ENCODE measurements at regions not wholly inside any gene's neighbourhood (a gene's known extent, or its start where the extent isn't known, plus 50 kb on each side); places are given as distances from the start of the nearest gene placed in this dataset.

DNA sequence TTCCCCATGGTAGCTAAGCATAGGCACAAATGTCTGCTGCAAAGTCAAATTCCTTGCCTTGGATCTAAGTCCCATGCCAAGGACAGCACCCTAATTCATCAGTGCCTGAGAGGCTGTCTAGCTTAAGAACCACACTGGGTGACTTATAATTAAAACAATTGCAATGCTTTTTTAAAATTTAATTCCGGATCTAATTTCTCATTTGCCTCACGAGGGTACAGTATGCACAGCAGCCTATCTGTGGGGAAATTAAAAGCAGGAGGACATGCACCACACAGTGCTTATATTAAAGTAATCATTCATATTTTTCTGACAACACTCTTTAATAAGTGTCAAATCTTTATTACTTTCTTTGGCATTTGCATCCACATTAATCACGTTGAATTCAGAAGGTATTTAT, 378.8 kb downstream of the GPAM start:
- TF ChIP-seq POLR2A (IDR thresholded peaks at IDR 0.05) (no peak), POLR2AphosphoS5 (IDR thresholded peaks at IDR 0.05) (no peak)
- TF ChIP-seq, protein P1, sequence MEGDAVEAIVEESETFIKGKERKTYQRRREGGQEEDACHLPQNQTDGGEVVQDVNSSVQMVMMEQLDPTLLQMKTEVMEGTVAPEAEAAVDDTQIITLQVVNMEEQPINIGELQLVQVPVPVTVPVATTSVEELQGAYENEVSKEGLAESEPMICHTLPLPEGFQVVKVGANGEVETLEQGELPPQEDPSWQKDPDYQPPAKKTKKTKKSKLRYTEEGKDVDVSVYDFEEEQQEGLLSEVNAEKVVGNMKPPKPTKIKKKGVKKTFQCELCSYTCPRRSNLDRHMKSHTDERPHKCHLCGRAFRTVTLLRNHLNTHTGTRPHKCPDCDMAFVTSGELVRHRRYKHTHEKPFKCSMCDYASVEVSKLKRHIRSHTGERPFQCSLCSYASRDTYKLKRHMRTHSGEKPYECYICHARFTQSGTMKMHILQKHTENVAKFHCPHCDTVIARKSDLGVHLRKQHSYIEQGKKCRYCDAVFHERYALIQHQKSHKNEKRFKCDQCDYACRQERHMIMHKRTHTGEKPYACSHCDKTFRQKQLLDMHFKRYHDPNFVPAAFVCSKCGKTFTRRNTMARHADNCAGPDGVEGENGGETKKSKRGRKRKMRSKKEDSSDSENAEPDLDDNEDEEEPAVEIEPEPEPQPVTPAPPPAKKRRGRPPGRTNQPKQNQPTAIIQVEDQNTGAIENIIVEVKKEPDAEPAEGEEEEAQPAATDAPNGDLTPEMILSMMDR (IDR thresholded peaks at IDR 0.05 in 8 of 11, conservative IDR thresholded peaks at IDR 0.05 in 3 of 11), result no peak
- no peaks in the 10 kb centered on the region for H3K27me3 ChIP-seq (replicated peaks in 1 of 7)
- WGBS, 5 donors, result 66 to 78% (median 73%) methylated on average over 3 of the region's 3 CpGs
- no peak overlapping the region for H3K27ac ChIP-seq
- no peak for DNase-seq
- peaks cover 0 to under 1% (median 0%) of the 10 kb centered on the region in 8 donors for H3K9me3 ChIP-seq
- no peak overlapping the region for H3K4me3 ChIP-seq
- intact Hi-C loops (cut with DNase I; ENCODE audit: low total_unique reads), result no loop called here
- H3K36me3 ChIP-seq, result no peaks in the 10 kb centered on the region
- H3K4me1 ChIP-seq, result no peaks in the 10 kb centered on the region

DNA sequence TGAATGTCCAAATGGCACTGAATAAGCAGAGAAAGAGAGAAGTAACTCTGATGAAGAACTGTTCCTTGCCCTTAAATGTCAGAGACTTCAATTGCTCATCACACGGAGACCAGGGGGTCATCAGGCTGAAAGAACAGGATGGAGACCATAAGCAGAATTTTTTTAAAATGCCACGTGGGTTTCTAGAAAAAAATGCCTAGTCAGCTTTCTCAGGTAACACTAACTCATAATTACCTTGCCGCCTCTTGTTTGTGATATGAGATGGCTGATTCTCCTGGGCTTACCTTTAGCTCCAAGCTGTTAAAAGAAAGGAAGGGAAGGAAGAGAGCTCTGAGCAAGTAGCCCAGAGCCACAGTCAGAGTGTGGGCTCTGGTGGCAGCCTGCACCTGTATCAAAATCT, 372.0 kb downstream of the GPAM start:
- 66 to 78% (median 71%) methylated on average over 3 of the region's 3 CpGs for WGBS, 5 donors
- intact Hi-C loops (cut with DNase I; ENCODE audit: low total_unique reads), result no loop called here
- Histone ChIP-seq H3K4me3 (no peak overlapping the region), H3K27ac (no peak overlapping the region), H3K9me3 (no peaks in the 10 kb centered on the region), H3K4me1 (no peaks in the 10 kb centered on the region), H3K36me3 (no peaks in the 10 kb centered on the region), H3K27me3 (replicated peaks in 1 of 7) (peaks cover 0 to 4% (median 0%) of the 10 kb centered on the region in 7 donors)
- TF ChIP-seq, protein P1 (IDR thresholded peaks at IDR 0.05 in 8 of 11, conservative IDR thresholded peaks at IDR 0.05 in 3 of 11), result no peak
- TF ChIP-seq POLR2AphosphoS5 (IDR thresholded peaks at IDR 0.05), result no peak
- TF ChIP-seq POLR2A (IDR thresholded peaks at IDR 0.05), result no peak
- DNase-seq, result no peak

DNA sequence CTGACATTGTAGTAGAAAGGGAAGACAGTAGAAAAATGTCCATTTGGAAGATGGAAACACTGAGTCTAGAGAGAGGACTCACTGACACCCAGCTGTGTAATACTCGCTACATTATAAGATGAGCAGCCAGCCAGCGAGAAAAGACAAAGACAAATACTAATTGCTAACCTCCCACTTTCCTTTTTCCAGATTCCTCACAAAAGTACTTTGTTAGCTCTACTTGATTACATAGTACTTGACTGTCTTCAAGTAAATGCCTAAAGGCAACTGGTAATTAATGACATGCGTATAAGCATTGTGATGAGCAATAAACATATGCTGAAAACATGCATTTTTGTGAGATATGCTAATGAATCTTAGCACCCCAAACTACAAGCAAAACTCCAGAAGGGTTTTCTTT, 363.1 kb downstream of the GPAM start:
- no peaks in the 10 kb centered on the region for H3K36me3 ChIP-seq
- intact Hi-C loops (cut with DNase I; ENCODE audit: low total_unique reads), result no loop called here
- DNase-seq, result no peak
- H3K4me3 ChIP-seq, result no peak overlapping the region
- WGBS, 5 donors, result 87 to 96% (median 94%) methylated on average over 3 of the region's 3 CpGs
- no peaks in the 10 kb centered on the region for H3K27me3 ChIP-seq (replicated peaks in 1 of 7)
- no peaks in the 10 kb centered on the region for H3K4me1 ChIP-seq
- TF ChIP-seq POLR2A (IDR thresholded peaks at IDR 0.05), result no peak
- TF ChIP-seq, protein P1 (IDR thresholded peaks at IDR 0.05 in 8 of 11, conservative IDR thresholded peaks at IDR 0.05 in 3 of 11), result no peak
- TF ChIP-seq POLR2AphosphoS5 (IDR thresholded peaks at IDR 0.05), result no peak
- H3K27ac ChIP-seq, result no peak overlapping the region
- H3K9me3 ChIP-seq, result peaks cover 0 to 6% (median 0%) of the 10 kb centered on the region in 8 donors

DNA sequence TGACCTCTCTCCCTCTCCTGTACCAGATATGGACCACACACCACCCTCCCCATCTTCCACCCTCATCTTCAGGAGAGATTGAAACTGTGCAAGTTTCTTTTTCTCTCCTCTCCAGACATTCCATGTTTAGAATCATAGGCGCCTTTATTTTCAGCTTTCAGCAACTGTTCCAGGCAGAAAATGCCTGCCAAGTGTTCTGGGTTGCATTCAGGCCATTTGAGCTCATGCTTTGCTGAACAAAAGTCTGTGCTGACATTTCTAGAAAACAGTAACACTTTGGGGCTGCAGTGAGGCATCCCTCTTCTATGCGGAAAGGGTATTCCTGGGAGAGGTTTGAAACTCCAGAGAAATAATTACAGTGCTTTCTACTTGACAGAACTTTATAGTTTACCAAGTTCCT, 361.7 kb downstream of the GPAM start:
- WGBS, 5 donors, result 84 to 96% (median 93%) methylated on average over 2 of the region's 2 CpGs
- Histone ChIP-seq H3K9me3 (peaks cover 0 to 6% (median 0%) of the 10 kb centered on the region in 8 donors), H3K4me3 (no peak overlapping the region), H3K27ac (no peak overlapping the region), H3K27me3 (replicated peaks in 1 of 7) (no peaks in the 10 kb centered on the region), H3K4me1 (no peaks in the 10 kb centered on the region), H3K36me3 (no peaks in the 10 kb centered on the region)
- intact Hi-C loops (cut with DNase I; ENCODE audit: low total_unique reads), result no loop called here
- no peak for DNase-seq
- TF ChIP-seq, protein P1 (IDR thresholded peaks at IDR 0.05 in 8 of 11, conservative IDR thresholded peaks at IDR 0.05 in 3 of 11), result no peak
- no peak for TF ChIP-seq POLR2A (IDR thresholded peaks at IDR 0.05)
- TF ChIP-seq POLR2AphosphoS5 (IDR thresholded peaks at IDR 0.05), result no peak

Measured in spleen (tissue), 11 donors.